ENCODE measurements at regions not wholly inside any gene's neighbourhood (a gene's known extent, or its start where the extent isn't known, plus 50 kb on each side); places are given as distances from the start of the nearest gene placed in this dataset.

DNA sequence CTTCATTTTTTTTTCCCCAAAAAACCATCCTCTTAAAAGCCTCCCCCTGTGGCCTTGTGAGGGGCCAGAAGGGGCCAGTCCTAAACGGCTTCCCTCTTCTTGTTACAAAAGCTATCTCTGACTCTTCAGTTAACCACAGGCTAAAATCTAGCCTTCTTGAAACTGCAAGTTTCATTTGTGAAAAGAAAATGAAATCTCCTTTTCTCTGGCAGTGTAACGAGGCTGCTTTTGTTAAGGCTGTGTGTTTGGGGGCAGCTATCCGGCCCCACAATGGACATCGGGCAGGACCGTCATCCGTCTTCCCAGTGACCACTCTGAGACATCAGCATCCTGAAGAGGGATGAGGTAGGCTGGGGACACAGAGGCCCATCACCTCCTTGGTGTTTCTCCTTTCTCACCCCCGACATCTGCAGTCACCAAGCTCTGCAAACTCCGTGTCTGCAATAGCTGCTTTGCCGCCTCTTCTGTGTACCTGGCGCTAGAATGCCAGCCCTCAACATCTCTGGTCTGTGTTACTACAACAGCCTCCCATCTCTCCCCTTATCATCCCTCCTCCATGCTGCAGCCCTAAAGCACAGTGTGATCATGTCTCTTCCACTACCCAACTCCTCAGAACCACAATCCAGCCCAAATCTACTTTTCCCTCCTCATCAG is 94.0 kb downstream of the RCN1 start:
- TF ChIP-seq, protein P1, sequence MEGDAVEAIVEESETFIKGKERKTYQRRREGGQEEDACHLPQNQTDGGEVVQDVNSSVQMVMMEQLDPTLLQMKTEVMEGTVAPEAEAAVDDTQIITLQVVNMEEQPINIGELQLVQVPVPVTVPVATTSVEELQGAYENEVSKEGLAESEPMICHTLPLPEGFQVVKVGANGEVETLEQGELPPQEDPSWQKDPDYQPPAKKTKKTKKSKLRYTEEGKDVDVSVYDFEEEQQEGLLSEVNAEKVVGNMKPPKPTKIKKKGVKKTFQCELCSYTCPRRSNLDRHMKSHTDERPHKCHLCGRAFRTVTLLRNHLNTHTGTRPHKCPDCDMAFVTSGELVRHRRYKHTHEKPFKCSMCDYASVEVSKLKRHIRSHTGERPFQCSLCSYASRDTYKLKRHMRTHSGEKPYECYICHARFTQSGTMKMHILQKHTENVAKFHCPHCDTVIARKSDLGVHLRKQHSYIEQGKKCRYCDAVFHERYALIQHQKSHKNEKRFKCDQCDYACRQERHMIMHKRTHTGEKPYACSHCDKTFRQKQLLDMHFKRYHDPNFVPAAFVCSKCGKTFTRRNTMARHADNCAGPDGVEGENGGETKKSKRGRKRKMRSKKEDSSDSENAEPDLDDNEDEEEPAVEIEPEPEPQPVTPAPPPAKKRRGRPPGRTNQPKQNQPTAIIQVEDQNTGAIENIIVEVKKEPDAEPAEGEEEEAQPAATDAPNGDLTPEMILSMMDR (conservative IDR thresholded peaks at IDR 0.05) = no peak
- TF ChIP-seq EZH2 (IDR thresholded peaks at IDR 0.05; ENCODE audit: low read depth) = no peak

Measured in PC-9 (cell line).